Stimulated activated CD8-positive, alpha-beta memory T cell treated with anti-CD3 and anti-CD28 coated beads, Interleukin-7, amount 100 ng/mL, for 4 hours (primary cell): ENCODE measurements at regions not wholly inside any gene's neighbourhood (a gene's known extent, or its start where the extent isn't known, plus 50 kb on each side); places are given as distances from the start of the nearest gene placed in this dataset.

Source experiments
- DNase-seq, 2 donors: peaks; one replicate each; pipeline ENCODE4 v3.0.0-alpha.2; 2020; ENCODE audit warnings: low read depth in 2 of 2

DNA sequence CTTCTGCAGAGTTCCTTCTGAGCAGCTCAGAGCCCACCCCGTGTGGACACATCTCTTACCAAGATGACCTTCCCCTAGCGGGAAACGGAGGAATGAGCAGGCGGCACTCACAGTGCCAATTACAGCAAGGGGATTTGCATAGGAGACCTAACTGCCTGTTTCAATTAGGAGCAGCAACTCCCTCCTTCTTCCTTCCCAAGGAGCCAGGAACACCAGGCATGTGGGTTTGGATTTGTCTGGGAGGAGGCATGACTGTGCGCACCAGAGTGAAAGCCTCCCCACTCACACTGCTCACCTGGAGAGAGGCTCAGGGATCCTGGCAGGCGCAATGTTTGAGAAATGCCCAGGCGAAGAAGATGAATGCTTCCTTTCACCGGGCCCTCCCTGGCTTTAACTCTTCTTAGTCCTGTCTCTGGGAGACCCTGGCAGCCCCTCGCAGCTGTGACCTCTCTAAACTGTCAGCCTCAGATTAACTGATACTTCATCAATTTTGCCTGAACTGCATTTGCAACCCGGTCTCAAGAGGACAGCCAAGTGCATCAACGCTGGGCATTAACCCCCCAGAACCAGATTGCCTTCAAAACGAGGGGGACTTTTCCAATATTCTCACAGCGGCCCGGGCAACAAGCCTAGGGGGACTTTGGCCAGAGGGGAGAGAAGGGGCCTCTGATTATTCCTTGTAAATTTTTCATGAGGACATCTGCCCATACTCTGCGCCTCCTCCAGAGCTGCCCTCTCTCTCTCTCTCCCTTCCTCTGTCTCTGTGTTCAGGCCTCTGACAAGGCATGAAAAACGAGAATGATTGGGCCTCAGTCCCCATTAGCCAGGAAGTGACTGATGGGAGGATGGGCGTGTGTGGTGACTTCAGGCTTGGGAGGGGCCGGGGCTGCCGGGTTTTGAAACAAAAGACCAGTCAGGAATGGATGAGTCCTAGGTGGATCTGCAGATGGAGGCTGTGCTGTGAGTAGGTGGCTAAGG lies 93.8 kb downstream of the CMPK2 start:
- DNase-seq = no peak

DNA sequence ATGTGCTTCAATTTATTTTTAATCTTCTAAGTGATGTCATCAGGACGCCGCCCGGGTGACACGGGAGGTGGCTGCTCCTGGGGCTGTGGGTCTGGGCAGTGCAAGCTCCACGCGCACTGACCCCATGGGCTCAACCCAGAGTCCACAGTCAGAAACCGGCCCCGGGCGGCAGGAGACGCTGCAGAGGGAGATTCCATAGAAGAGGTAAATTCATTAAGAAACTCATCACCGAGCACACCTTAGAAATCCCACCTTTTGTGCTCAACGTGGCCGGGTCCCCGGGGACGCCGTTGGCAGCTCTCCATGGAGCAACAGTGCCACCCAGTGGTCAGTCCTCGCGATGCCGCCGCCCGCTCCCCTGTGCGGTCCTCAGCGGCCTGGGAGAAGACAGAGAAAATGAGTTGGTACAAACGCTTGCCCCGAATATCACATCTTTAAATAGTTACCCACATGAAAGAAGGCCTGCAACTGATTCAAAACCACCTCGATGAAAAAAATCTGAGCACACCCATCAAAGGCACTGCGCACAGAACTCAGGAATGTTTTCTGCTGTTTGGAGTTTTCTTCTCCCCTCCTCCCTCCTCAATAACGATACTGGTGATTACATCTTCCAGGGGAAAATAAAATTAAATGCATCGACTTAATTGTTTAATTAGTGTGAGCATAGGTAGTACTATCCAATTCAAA lies 92.6 kb downstream of the CMPK2 start:
- peak; percentile 29 to 43 for DNase-seq

DNA sequence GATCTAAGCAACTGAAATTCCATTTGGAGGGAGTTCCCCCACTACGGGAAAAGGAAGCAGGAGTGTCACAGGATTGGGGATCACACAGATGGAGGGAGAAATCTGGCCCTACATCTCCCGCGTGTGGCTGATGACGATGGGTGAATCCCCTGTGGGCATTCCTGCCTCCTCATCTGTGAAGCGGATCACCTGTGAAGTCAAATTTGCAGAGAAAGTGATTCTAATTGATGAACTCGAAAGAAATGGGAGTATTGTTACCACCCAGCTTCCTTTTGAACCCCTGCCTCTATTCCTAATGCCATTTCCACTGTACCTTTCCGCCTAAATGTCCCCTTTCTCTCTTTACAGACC lies 92.0 kb downstream of the CMPK2 start:
- DNase-seq = no peak

DNA sequence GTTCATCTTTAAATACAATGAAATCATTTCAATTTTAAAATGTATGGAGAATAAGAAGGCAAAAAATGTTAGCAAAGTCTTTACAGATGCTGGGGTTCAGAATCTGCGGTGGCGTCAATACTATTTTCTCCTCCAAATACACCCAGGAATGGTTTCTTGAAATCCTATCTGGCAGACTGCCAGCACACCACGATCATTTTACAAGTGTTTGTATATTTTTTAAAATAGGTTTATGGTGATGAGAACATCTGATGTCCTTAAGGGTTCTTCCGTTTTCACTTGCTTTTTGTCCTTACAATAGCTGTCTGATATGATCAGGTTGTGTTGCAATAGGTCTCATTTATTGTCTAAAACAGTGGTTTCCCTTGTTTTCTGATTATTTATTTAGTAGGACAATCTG lies 89.6 kb downstream of the CMPK2 start:
- DNase-seq = no peak

DNA sequence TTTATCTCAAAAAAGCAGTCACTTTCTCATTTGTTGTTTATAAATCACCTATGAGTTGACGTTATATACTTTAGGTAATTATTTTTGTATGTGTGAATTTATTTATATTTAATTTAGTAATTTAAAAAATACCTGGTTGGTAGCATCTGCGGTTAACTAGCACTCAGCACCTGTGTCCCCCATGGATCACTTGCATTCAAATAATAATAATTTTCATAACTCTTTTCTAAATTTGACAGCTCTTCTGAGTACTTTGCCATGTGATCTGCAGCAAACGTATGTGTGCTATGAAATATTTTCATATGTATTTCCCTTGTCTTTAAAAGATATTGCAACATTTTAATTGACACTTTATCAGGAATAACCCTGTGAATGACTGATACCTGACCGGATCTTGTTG lies 88.1 kb downstream of the CMPK2 start:
- DNase-seq = no peak

DNA sequence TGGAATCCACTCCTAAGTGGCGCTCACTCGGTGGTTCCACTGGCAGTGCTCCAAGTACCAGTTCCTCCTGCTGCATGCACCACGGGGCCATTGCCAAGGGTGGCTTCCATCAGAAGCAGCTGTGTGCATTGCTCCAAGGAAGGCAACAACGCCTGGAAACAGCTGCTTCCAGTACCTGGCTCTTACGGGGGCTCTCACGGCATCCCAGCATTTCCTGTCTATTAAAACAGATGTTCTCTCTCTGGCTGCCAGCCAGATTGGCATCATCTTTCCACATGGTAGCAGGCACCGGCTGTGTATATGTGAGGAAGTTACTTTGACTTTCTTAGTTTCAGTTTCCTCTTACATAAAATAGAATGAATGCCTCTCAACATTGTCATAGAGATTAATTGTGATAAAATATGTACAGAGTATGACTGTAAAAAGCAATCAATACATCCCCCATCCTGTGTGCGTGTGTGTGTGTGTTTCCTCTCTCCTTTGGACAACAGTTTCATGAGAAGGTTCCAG lies 84.9 kb downstream of the CMPK2 start:
- no peak for DNase-seq

DNA sequence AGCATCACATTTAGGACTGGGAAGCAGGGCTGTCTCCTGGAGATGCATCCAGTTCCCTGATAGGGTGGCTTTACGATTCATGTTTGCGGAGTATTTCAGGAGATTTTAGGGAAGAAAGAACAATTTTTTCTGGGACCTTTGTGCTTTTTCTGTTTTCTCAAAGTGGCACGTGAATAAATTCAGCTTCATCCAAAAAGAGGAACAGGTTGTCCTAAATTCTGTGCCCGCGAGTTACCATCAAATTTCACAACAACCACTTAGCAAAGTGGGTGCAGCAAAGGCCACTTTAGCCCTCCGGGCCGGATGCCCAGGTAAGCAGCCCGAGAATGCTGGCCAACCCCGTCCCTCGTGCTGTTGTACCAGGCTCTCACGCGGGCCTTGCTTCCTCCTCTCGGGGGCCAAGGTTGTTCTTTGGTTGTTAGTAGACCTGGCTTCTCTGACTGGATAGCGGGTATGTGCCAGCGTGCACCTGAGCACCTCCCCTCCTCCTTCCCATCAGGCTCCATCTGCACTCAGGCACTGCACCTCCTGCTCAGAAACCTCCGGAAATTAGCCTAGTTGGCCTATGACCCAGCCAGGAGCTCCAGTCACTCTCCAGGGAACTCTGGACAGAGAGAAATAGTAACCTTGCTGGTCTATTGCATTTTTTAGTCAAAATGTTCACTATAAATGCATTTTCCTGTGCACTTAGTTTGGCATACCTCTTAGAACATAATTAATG lies 83.0 kb downstream of the CMPK2 start:
- no peak for DNase-seq

DNA sequence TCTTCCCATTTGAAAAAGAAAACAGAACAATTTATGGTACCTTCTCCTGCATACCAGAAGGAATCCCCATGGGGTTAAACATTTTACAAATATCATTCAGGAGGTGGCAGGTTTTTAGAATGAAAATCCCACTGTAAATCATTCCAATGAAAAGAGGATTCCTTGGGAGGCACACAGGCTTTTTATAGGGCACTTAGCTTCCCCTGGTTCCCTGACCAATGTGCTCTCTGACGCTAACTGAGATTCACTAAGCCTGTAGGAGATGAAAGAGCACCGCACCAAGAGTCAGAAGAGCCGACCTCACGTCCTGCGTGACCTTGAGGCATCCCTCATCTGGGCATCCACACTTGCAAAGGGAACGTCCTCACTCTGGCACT lies 82.5 kb downstream of the CMPK2 start:
- no peak for DNase-seq

DNA sequence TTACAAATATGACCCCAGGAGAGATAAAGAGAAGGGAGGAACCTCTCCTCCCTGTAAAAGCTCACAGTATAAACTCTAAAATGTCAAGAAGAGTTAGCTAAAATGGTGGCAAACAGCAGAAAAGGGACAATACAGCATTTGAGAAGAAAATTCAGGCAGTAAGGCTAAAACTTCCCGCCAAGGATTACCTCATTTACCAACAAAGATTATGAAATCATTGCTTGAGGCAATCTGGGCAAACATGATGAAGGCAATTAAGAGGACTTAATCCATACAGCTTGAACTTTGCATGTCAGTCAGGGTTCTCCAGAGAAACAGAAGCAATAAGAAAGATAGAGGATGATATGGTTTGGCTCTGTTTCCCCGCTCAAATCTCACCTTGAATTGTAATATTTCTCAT lies 81.4 kb downstream of the CMPK2 start:
- no peak for DNase-seq

DNA sequence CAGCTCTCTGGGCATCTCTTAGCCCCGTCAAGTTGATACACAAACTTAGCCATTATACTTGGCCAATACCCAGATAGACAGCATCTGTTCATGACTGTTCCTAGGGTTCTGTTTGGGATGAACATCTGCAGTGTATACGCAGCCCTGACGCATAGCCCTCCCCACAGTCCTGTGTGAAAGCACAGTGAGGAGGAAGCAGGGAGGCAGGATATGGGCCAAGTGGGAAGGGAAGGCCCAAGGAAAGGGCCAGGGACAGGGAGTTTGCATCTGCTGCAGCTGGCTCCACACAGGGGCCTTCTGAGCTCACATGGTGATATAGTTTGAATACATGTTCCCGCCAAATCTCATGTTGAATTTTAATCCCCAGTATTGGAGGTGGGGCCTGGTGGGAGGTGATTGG lies 80.2 kb downstream of the CMPK2 start:
- no peak for DNase-seq

DNA sequence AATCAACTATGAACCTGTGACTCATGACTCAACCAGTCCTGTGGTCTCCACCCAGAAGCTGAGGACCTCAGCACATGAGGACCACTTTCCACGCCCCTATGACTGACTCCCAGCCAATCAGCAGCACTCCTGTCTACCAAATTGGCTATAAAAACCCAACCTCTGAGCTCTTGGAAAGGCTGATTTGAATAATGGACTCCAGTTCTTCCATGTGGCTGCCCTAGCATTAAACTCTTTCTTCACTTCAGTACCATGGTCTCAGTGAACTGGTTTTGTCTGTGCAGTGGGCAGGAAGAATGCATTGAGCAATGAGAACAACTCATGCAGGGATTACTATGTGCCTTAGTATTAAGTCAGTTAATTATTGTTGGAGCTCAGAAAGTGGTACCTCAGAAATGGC lies 78.3 kb downstream of the CMPK2 start:
- DNase-seq = no peak

DNA sequence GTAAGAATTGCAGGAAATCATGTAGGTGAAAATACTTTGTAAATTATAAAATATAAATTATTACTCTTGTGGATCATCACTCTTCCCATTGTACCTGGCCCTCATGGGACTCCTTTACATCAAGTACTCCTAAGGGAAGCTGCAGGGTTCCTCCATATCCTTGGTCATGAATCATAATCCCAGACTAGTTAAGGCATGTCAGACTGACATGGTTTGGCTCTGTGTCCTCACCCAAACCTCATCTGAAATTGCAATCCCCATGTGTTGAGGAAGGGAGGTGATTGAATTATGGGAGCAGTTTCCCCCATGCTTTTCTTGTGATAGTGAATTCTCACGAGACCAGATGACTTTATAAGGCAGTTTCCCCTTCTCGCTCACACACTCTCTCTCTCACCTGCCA lies 77.1 kb downstream of the CMPK2 start:
- DNase-seq = no peak

DNA sequence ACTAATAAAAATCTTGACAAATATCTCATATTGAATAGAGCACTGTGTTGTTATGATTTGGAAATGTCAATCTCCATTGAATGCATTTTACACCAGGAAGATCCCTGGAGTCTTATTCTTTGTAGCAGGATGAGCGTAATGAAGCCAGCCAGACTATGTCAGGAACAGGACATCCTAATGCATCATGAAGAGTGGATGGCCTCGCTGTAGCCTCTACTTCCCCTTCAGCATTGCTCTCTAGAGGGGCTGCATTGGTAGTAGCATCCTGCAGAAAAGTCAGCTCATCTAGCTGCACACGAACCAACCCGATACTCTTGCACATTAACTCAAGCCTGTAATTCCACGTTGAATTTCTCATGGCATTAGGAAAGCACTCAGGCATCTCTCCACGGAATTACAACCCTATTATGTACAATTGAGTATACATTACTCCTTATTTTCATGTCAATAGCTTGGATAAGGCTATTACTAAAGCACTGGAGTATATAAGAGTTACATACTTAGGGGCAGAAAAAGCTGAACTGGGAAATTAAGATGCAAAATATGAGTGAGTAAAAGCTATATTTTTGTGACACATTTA lies 76.1 kb downstream of the CMPK2 start:
- DNase-seq = no peak

DNA sequence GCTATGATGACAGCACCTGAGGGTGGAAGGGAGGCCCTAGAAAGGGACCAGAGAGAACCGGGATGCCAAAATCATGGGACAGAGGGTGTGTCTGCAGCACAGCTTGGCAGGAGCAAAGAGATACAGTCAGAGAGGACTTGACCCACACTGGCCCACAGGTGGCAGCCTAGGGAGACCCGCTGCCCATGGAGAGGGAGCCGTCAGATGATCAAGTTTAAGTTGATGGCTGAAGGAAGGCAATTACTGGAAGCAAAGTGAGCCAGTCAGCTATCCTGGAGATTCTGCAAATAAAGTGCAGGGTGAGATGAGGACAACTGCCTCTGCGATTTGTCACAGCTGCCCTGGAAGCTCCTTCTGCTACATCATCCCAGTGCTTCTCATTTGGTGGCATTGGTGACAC lies 74.0 kb downstream of the CMPK2 start:
- DNase-seq = no peak

DNA sequence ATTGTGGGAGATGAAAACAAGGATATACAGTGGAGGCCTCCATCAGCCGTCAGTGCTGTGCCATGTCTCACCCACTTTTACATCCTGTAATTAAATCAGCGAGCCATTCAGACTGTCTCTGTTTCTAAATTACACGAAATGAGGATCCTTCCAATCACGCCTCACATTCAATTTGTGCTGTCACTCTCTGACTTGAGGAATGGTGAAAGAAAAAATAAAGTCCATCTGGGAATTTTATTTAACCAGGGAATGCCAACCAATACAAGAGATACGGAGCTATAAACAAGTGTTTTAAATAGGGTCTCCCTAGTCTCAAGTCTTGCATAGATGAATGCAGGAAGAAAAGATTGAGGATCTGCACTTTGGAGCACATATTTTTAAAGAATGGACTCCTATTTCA lies 72.8 kb downstream of the CMPK2 start:
- DNase-seq = no peak

DNA sequence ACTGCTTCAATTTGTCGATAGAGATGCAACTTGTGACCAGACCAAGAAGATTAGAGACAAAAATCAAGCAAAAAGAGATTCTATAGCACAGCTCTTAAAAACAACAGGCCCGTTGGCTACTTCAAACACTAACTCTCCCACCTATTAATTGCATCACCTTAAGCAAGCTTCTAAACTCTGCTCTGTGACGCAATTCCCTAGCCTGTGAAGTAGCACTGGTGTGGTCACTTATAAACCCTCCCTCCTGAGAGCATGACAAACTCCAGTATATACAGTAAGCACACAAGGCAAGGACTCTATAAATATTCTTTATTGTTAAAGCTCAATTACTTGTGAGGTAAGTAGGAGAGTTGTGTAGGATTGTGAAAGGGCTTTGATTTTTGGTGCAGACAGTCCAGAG lies 72.3 kb downstream of the CMPK2 start:
- DNase-seq = no peak

DNA sequence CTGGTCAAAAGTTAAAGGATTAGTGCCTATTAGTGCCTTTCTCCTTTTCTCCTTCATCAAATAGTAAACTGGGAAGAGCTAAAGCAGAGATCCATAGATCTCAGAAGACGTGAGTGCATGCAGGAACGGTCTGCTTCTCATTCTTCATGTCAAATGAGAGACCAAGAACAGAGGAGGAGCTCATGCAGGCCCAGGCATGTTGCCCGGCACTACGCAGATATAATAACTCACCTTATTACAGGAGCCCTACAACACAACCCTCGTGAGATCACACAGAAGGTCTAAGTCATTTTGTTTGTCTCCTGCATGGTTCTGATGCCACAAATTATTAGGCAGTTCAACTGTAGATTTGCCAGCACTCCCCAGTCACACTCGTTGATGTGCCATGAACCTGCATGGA lies 71.8 kb downstream of the CMPK2 start:
- DNase-seq = no peak

DNA sequence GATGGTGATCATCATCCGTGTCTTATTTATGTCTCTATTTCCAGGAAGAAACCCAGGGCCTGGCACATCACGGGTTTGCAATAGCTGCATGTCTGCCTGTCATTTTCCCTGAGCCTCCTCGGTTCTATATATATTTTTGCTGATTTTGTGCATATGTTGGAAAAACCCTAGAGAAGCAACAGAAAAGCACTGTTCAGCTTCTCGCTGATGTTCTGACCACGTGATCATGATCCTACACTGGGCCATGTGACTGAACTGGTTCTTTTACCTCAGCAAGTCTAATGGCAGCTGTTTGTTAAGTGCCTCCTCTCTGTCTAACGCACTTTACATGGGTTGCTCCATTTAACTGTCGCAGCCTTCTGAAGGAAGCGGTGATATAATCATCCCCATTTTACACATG lies 71.3 kb downstream of the CMPK2 start:
- no peak for DNase-seq
